GM21423 (cell line): ENCODE measurements at regions not wholly inside any gene's neighbourhood (a gene's known extent, or its start where the extent isn't known, plus 50 kb on each side); places are given as distances from the start of the nearest gene placed in this dataset.

Source experiments
- ATAC-seq: cut with Tn5 transposase; IDR thresholded peaks from one replicate; pipeline ENCODE4 v1.9.1; 2021; ENCODE audit warnings: mild to moderate bottlenecking, moderate library complexity; ENCODE audit not compliant: unreplicated experiment

DNA sequence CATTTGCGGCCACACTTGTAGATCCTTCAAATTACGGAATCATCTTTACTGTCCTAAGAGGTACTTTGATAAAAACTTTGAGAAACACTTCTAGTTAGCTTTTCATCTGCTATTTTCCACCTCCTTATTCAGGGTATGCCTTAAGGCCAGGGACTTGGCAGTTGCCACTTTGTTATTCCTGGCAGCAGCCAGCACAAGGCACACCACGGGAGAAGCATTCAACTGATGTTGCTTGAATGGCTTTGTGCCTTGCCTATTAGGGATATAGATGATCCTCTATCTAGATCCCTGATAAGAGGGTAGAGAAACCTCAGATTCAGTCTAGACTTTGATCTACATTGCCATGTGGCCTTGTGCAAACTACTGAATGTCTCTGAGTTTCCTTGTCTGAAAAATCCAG lies 70.3 kb upstream of the EPHA4 start:
- ATAC-seq: no peak

DNA sequence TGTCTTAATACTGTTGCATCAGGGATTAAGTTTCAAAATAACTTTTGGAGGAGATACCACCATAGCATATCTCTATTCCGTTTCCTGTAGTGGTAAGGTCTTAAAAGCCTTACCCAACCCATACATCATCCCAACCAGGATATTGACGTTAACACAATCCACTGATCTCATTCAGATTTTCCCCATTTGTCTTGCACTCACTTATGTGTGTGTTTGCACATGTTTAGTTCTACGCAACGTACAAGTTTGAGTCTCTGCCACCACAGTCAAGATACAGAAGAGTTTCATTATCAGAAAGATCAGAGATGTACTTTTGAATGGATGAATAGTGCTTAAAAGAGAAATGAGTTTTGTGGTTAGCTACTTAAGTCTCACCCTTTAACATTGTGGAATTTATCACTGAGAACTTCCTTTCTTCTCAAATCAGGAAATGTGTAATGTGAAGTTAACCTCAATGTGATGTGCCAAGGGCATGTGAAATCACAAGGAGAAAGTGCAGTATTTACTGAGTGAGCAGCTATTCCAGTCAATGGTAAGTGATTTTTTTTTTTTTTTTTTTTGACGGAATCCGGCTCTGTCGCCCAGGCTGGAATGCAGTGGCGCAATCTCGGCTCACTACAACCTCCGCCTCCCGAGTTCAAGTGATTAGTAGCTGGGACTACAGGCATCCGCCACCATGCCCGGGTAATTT lies 69.2 kb upstream of the EPHA4 start:
- no peak for ATAC-seq

DNA sequence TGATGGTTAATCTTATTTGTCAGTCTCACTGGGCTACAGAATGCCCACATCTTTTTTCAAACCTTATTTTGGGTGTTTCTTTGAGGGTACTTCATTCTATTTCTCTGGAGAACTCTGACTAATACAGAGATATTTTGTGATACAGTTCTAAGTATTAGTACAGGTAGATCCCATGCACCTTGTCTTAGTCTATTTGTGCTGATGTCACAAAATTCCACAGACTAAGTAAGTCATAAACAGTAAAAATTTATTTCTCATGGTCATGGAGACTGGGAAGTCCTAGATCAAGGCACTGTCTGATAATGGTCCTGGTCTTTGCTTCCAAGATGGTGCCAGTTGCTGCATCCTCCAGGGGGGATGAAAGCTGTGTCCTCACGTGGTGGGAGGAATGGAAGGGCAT lies 68.6 kb upstream of the EPHA4 start:
- no peak for ATAC-seq

DNA sequence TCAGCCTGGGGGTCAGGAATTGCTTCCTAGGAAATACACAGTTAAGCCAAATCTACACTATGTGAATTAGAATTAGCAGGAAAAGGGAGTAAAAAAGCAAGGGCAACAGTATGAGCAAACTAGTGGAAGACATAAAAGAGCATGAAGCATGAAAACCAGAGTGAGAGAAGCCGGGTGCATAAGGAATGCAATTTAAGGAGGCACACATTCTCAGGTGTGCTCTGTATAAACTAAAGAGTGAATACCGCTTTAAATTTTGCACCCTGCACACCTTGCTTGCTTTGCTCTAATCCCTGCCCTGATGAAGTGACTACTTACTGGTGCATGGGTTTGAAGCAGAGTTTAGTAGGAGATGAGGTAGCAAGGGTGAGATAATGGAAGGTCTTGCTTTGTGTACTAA lies 65.7 kb upstream of the EPHA4 start:
- no peak for ATAC-seq

DNA sequence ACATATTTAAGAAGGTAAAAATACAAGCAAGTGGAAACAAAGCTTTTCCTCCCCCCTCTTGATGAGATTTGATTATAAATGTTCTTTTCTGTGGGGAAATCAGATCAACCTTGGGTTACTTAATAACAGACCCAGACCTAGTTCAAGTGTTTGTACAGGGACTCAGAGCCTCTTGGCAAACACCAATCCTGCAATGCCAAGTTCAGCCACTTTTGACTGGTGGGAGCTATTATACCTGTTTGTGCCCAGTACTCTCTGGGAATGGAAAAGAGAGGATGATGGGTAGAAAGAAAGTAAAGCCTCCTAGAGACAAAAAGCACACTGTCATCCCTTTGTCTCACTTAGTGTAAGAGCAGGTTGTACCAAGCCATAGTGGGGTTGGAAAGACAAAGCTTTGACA lies 63.8 kb upstream of the EPHA4 start:
- no peak for ATAC-seq

DNA sequence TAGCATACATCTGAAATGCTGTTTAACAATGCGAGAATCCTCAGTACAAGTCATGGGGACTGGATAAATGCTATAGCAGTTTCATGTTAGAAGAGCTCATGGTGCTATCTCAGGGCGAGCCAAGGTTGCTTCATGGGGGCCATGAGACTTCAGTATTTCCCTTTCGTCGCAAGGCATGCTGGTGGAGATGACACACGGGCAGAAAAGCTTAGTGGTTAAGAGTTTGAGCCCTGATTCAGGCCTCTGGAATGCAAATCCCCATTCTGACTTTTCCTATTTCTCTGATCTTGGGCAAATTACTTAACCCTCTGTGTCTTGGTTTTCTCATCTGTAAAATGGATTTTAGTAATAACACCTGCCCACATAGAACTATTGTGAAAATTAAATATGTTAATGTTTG lies 57.4 kb upstream of the EPHA4 start:
- no peak for ATAC-seq

DNA sequence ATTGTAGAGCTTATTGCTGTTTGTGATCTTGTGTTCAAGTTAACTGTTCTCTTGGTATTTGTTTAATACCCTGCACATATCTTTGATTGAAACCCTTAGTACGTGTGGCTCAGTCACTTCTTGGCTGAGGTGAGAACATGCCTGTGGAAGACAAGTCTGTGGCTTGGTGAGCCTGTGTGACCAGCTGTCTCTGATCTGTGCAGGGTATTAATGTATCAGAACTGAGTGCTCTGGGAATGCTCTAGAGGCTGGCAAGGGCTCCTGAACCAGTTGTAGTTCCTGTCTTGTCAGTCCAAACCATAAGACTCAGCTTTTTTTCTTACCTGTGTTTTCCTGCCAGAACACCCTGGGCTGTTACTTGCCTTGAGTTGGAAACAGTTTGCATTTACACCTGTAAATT lies 52.4 kb upstream of the EPHA4 start:
- no peak for ATAC-seq
